Stomach smooth muscle (tissue), 2 donors: ENCODE measurements at regions not wholly inside any gene's neighbourhood (a gene's known extent, or its start where the extent isn't known, plus 50 kb on each side); places are given as distances from the start of the nearest gene placed in this dataset.
"Not testable (repeated sequence)": the region's sequence is repeated elsewhere in the genome, so short reads cannot be mapped to it uniquely, and the experiment has no call there.

Experiments
- H3K27ac ChIP-seq: one replicate; pipeline ENCODE4 v1.7.0; 2013; ENCODE audit warnings: mild to moderate bottlenecking, low read length, inconsistent platforms
- H3K27me3 ChIP-seq, 2 donors: one replicate each; pipeline ENCODE4 v1.7.0; 2013; ENCODE audit warnings: low read length in 2 of 2; ENCODE audit not compliant: insufficient read depth in 2 of 2, control insufficient read depth in 1 of 2
- H3K36me3 ChIP-seq, 2 donors: one replicate each; pipeline ENCODE4 v1.7.0; 2013; ENCODE audit warnings: low read length in 2 of 2; ENCODE audit not compliant: control insufficient read depth in 2 of 2, insufficient read depth in 2 of 2
- H3K4me1 ChIP-seq: one replicate; pipeline ENCODE4 v1.7.0; 2013; ENCODE audit warnings: low read length; ENCODE audit not compliant: control insufficient read depth, insufficient read depth
- H3K4me3 ChIP-seq, 2 donors: one replicate each; pipeline ENCODE4 v1.7.0; 2013; ENCODE audit warnings: low read length in 2 of 2
- H3K9ac ChIP-seq, 2 donors: one replicate each; pipeline ENCODE4 v1.7.0; 2013; ENCODE audit warnings: low read length in 2 of 2, mild to moderate bottlenecking in 1 of 2
- H3K9me3 ChIP-seq, 2 donors: one replicate each; pipeline ENCODE4 v1.7.0; 2013; ENCODE audit warnings: low read length in 2 of 2; ENCODE audit not compliant: control insufficient read depth in 2 of 2
- donor health status: healthy.
- donor health status: Pancreatic carcinoma.

DNA sequence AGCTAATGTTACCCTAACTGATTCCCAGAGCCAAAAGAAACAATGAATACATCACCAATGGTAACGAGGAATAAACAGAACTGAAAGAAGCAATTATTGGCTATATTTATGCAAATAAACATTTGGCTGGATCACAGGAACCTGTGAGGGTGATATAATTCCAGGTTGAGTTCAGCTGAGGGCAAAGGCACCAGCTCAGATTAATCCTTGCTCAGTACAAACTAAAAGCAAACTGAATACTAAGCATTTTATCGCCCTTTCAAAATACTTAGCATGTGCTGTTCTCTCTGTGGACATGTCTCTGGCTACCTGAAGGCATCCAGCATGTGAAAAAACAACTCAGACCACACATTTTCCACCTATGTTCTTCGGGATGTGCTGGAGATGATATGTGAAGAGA, 791.7 kb downstream of the METTL4 start:
- no peaks in the 10 kb centered on the region for H3K4me1 ChIP-seq

GRCh38 chr18:1784113-1784512, 787.2 kb downstream of the METTL4 start:
- no peak overlapping the region for H3K27ac ChIP-seq
- H3K9ac ChIP-seq = no peak overlapping the region
- no peaks in the 10 kb centered on the region for H3K9me3 ChIP-seq
- no peaks in the 10 kb centered on the region for H3K27me3 ChIP-seq
- H3K4me1 ChIP-seq = no peaks in the 10 kb centered on the region
- H3K4me3 ChIP-seq = no peak overlapping the region
- no peaks in the 10 kb centered on the region for H3K36me3 ChIP-seq

More for the DNA sequence above, 791.7 kb downstream of the METTL4 start:
- Histone ChIP-seq H3K9ac (no peak overlapping the region), H3K36me3 (no peaks in the 10 kb centered on the region), H3K9me3 (no peaks in the 10 kb centered on the region), H3K27me3 (no peaks in the 10 kb centered on the region), H3K27ac (no peak overlapping the region), H3K4me3 (no peak overlapping the region)

- not testable (repeated sequence) for H3K4me1 ChIP-seq, H3K27me3 ChIP-seq, H3K9ac ChIP-seq, H3K36me3 ChIP-seq, H3K4me3 ChIP-seq, H3K9me3 ChIP-seq, H3K27ac ChIP-seq
These were observed 785.3 kb downstream of the METTL4 start for GRCh38 chr18:1785980-1786379.

- Histone ChIP-seq H3K27me3 (no peaks in the 10 kb centered on the region), H3K9ac (no peak overlapping the region), H3K9me3 (no peaks in the 10 kb centered on the region), H3K4me3 (no peak overlapping the region), H3K4me1 (no peaks in the 10 kb centered on the region), H3K27ac (no peak overlapping the region), H3K36me3 (no peaks in the 10 kb centered on the region)
These were observed 774.7 kb downstream of the METTL4 start for GRCh38 chr18:1796636-1797035.

- Histone ChIP-seq H3K4me1 (no peaks in the 10 kb centered on the region), H3K36me3 (no peaks in the 10 kb centered on the region), H3K9me3 (no peaks in the 10 kb centered on the region), H3K9ac (no peak overlapping the region), H3K27me3 (no peaks in the 10 kb centered on the region), H3K4me3 (no peak overlapping the region), H3K27ac (no peak overlapping the region)
These were observed 774.1 kb downstream of the METTL4 start for GRCh38 chr18:1797235-1797634.

DNA sequence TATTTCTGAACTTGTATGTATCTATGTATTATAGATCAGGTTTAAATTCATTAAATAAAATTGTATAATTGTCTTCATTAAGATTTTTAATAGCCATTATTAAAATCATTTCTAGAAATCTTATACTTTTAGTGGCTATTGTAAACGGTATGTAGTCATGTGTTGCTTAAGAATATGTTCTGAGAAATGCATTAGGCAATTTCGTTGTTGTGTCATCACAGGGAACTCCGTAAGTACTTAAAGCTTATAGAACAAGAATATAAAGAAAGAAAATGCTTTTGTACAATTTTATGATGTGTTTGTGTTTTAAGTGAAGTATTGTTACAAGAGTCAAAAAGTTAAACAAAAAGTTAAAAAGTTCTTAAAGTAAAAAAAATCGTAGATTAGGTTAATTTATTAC, 765.8 kb downstream of the METTL4 start:
- H3K4me3 ChIP-seq = no peak overlapping the region
- no peak overlapping the region for H3K9ac ChIP-seq
- H3K4me1 ChIP-seq = no peaks in the 10 kb centered on the region
- H3K9me3 ChIP-seq = no peaks in the 10 kb centered on the region
- no peaks in the 10 kb centered on the region for H3K27me3 ChIP-seq
- no peak overlapping the region for H3K27ac ChIP-seq
- H3K36me3 ChIP-seq = no peaks in the 10 kb centered on the region

DNA sequence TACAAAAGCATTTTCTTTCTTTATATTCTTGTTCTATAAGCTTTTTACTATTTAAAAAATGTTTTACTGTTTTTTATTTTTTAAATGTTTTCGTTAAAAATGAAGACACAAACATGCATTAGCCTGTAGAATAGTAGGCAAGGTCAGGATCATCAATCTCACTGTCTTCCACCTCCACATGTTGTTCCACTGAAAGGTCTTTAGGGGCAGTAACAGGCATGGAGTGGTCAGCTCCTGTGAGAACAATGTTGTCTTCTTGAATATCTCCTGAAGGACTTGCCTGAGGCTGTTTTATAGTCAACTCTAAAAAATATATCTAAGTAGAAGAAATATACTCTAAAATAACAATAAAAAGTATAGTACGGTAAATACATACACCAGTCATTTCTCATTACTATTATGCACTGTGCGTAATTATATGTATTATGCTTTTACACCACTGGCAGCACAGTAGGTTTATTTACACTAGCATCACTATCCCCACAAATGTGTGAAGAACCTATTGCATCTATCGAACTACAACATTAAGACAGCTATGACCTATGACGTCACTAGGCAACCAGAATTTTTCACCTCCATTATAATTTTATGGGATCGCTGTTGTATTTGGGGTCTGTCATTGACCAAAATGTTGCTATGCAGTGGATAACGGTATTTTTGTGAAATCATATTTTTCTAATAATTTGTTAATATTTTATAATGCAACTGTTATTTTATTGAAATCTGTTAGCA, 764.3 kb downstream of the METTL4 start:
- no peaks in the 10 kb centered on the region for H3K4me1 ChIP-seq
- no peak overlapping the region for H3K27ac ChIP-seq
- H3K9me3 ChIP-seq = no peaks in the 10 kb centered on the region
- no peaks in the 10 kb centered on the region for H3K27me3 ChIP-seq
- no peaks in the 10 kb centered on the region for H3K36me3 ChIP-seq
- H3K4me3 ChIP-seq = no peak overlapping the region
- no peak overlapping the region for H3K9ac ChIP-seq

DNA sequence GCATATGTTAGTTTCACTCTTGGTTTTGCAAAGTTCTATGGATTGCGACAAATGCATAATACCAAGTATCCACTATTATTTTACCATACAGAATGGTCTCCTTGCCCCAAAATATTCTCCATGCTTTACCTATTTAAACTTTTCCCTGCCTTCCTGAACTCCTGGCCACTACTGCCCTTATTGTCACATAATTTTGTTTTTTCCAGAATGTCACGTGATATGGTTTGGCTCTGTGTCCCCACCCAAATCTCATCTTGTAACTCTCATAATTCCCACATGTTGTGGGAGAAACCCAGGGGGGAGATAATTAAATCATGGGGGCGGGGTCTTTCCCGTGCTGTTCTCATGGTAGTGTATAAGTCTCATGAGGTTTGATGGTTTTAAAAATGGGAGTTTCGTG, 760.0 kb downstream of the METTL4 start:
- no peak overlapping the region for H3K27ac ChIP-seq
- no peaks in the 10 kb centered on the region for H3K27me3 ChIP-seq
- no peaks in the 10 kb centered on the region for H3K4me1 ChIP-seq
- H3K4me3 ChIP-seq = no peak overlapping the region
- H3K9ac ChIP-seq = no peak overlapping the region
- H3K9me3 ChIP-seq = no peaks in the 10 kb centered on the region
- no peaks in the 10 kb centered on the region for H3K36me3 ChIP-seq

- no peak overlapping the region for H3K4me3 ChIP-seq
- no peaks in the 10 kb centered on the region for H3K36me3 ChIP-seq
- H3K4me1 ChIP-seq = no peaks in the 10 kb centered on the region
- no peaks in the 10 kb centered on the region for H3K9me3 ChIP-seq
- H3K27ac ChIP-seq = no peak overlapping the region
- no peak overlapping the region for H3K9ac ChIP-seq
- no peaks in the 10 kb centered on the region for H3K27me3 ChIP-seq
These were observed 746.0 kb downstream of the METTL4 start for GRCh38 chr18:1825296-1825695.

DNA sequence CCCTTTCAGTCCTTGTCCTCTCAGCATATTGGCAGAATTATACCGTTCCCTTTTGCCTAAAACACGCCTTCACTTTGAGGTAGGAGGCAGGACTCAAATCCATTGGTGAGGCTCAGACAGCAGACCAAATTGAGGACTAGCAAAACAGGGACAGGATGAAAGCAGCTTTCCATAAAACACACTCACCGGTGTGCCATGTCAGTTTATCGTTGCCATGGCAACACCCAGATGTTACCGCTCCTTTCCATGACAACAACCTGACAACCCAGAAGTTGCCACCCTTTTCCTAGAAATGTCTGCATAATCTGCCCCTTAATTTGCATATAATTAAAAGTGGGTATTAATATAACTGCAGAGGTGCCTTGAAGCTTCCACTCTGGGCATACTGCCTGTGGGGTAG, 730.4 kb downstream of the METTL4 start:
- Histone ChIP-seq H3K4me3 (no peak overlapping the region), H3K36me3 (no peaks in the 10 kb centered on the region), H3K4me1 (no peaks in the 10 kb centered on the region), H3K9ac (no peak overlapping the region), H3K9me3 (no peaks in the 10 kb centered on the region), H3K27me3 (no peaks in the 10 kb centered on the region), H3K27ac (no peak overlapping the region)

- Histone ChIP-seq H3K9ac (no peak overlapping the region), H3K4me1 (no peaks in the 10 kb centered on the region), H3K27ac (no peak overlapping the region), H3K4me3 (no peak overlapping the region), H3K27me3 (no peaks in the 10 kb centered on the region), H3K36me3 (no peaks in the 10 kb centered on the region), H3K9me3 (no peaks in the 10 kb centered on the region)
These were observed 724.7 kb downstream of the METTL4 start for GRCh38 chr18:1846640-1847039.
